Osteoblast (primary cell): ENCODE measurements at regions not wholly inside any gene's neighbourhood (a gene's known extent, or its start where the extent isn't known, plus 50 kb on each side); places are given as distances from the start of the nearest gene placed in this dataset.

ENCODE experiments used
- DNase-seq: peaks from one replicate; pipeline ENCODE4 v3.0.0; 2011; ENCODE audit warnings: low spot score, mixed read lengths; ENCODE audit not compliant: insufficient read length; ENCODE audit errors: missing footprints
- H2AFZ ChIP-seq: 2 replicates; pipeline ENCODE4 v1.6.0; 2011; ENCODE audit warnings: mild to moderate bottlenecking, low read length
- H3K27ac ChIP-seq: 2 replicates; pipeline ENCODE4 v1.5.1; 2011; ENCODE audit warnings: mild to moderate bottlenecking, low read depth, low read length, moderate library complexity
- H3K27me3 ChIP-seq: 2 replicates; pipeline ENCODE4 v1.6.0; 2012; ENCODE audit warnings: mild to moderate bottlenecking, control low read depth, inconsistent platforms, low read length, moderate library complexity; ENCODE audit not compliant: insufficient read depth
- H3K36me3 ChIP-seq: 2 replicates; pipeline ENCODE4 v1.5.1; 2011; ENCODE audit warnings: mild to moderate bottlenecking, low read length, control low read depth, moderate library complexity; ENCODE audit not compliant: insufficient read depth
- H3K4me1 ChIP-seq: 2 replicates; pipeline ENCODE4 v1.5.1; 2011; ENCODE audit warnings: mild to moderate bottlenecking, low read length, control low read depth, moderate library complexity; ENCODE audit not compliant: insufficient read depth
- H3K4me2 ChIP-seq: 2 replicates; pipeline ENCODE4 v1.6.0; 2011; ENCODE audit warnings: mild to moderate bottlenecking, low read length; ENCODE audit not compliant: insufficient read depth
- H3K4me3 ChIP-seq: fragments of 200-600 bp; sonication (generic); 3 replicates; pipeline ENCODE4 v1.5.1; 2012; ENCODE audit warnings: mild to moderate bottlenecking, low read length, inconsistent platforms; ENCODE audit not compliant: insufficient read depth
- H3K79me2 ChIP-seq: 2 replicates; pipeline ENCODE4 v1.6.0; 2012; ENCODE audit warnings: mild to moderate bottlenecking, low read length, control low read depth, inconsistent platforms; ENCODE audit not compliant: insufficient read depth
- H3K9me3 ChIP-seq: 2 replicates; pipeline ENCODE4 v1.5.1; 2011; ENCODE audit warnings: low read depth, low read length, control low read depth
- H4K20me1 ChIP-seq: 2 replicates; pipeline ENCODE4 v1.6.0; 2012; ENCODE audit warnings: mild to moderate bottlenecking, low read length, control low read depth; ENCODE audit not compliant: insufficient read depth
- TF ChIP-seq, protein P1 (sequence below): IDR thresholded peaks from 2 replicates; pipeline ENCODE4 v1.5.1; 2011; ENCODE audit warnings: mild to moderate bottlenecking, low read depth, low read length, moderate library complexity; ENCODE audit errors: extremely low read depth

DNA sequence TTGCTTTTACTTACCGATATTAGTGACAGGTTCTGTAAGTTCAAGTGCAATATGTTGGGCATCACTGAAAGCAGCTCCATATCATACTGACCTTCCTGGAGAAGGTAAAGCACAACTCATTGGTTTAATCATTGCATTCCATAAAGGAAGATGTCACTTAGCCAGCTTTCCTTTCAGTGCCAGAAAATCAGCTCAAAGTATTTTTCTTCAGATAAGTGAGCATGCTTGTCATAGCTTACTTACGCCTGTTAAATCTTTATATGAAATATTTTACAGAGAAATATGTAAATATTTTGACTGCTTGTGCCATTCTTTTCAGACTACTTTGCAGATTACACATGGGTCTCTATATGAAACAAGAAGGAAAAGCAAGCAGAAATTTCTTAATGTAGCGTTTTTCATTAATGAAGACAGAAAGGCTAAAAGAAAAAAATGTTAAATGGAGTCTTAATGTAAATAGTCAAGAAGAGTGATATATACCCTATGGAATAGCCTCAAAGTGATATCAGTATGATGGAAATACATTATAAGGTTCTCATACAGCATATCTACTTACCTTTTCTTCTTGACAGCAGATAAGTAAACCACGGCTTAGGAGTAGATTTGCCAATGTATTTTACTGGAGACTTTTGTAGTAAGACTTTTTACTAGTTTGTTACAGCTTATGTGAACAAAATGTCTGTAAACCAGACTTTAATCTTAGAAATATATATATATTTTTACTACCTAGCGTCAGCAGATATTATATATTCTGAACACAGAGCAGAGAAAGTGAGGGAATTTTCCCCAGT lies 649.7 kb downstream of the METTL15 start:
- H3K9me3 ChIP-seq = no peaks in the 10 kb centered on the region
- peak overlapping the region; percentile 47 for H3K4me2 ChIP-seq
- no peaks in the 10 kb centered on the region for H3K79me2 ChIP-seq
- H3K36me3 ChIP-seq = no peaks in the 10 kb centered on the region
- H3K27ac ChIP-seq = peak overlapping the region; percentile 90
- H3K4me3 ChIP-seq = no peak overlapping the region
- TF ChIP-seq, protein P1, sequence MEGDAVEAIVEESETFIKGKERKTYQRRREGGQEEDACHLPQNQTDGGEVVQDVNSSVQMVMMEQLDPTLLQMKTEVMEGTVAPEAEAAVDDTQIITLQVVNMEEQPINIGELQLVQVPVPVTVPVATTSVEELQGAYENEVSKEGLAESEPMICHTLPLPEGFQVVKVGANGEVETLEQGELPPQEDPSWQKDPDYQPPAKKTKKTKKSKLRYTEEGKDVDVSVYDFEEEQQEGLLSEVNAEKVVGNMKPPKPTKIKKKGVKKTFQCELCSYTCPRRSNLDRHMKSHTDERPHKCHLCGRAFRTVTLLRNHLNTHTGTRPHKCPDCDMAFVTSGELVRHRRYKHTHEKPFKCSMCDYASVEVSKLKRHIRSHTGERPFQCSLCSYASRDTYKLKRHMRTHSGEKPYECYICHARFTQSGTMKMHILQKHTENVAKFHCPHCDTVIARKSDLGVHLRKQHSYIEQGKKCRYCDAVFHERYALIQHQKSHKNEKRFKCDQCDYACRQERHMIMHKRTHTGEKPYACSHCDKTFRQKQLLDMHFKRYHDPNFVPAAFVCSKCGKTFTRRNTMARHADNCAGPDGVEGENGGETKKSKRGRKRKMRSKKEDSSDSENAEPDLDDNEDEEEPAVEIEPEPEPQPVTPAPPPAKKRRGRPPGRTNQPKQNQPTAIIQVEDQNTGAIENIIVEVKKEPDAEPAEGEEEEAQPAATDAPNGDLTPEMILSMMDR = no peak
- H2AFZ ChIP-seq = no peak overlapping the region
- DNase-seq = no peak
- H3K4me1 ChIP-seq = peaks cover 38% of the 10 kb centered on the region
- H4K20me1 ChIP-seq = no peaks in the 10 kb centered on the region
- no peaks in the 10 kb centered on the region for H3K27me3 ChIP-seq

DNA sequence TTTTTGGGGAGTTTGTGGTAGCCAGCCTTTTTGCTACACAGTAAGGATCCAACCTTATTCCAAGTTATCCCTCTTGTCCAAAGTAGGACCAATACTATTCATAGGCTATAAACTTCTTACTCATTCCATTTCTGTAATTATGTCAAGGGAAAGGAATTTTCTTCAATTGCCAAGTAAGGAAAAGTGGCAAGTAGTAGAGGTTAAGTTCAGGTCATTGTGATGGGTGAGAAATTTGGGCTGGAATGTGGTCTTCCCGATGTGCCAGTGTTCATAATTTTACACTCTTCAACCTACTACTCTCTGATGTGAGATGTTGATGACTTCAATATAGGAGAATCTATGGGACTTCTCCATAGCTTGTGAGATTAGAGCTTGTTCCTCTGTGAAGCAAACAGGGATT lies 648.8 kb downstream of the METTL15 start:
- no peaks in the 10 kb centered on the region for H3K79me2 ChIP-seq
- no peak for DNase-seq
- H3K27me3 ChIP-seq = no peaks in the 10 kb centered on the region
- H3K4me3 ChIP-seq = no peak overlapping the region
- H3K9me3 ChIP-seq = no peaks in the 10 kb centered on the region
- H3K4me1 ChIP-seq = peaks cover 35% of the 10 kb centered on the region
- peak overlapping the region; percentile 47 for H3K4me2 ChIP-seq
- H3K36me3 ChIP-seq = no peaks in the 10 kb centered on the region
- peak overlapping the region; percentile 90 for H3K27ac ChIP-seq
- TF ChIP-seq, protein P1 = no peak
- H4K20me1 ChIP-seq = no peaks in the 10 kb centered on the region
- H2AFZ ChIP-seq = no peak overlapping the region

DNA sequence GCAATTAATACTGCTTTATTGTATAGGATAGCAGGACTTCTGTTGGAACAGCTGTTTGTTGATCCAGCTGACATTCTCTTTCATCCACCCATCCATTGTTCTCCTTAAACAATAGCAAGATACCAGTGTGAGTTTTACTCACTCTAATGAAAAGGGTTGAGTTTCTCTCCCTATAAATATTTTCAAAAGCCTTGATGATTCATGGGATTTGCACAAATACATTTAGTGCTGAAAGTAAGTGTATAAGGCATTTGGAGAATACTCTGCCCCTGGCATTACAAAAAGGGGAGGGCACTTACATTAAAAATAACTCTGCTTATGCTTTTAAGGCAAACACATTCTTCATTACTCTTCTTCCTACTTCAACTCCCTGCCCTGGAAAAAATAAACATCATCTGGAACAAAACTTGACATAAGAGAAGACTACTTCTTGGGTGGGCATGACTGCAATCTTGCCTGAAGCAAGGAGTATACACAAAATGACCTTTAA lies 634.9 kb downstream of the METTL15 start:
- H4K20me1 ChIP-seq = no peaks in the 10 kb centered on the region
- H3K79me2 ChIP-seq = no peaks in the 10 kb centered on the region
- no peaks in the 10 kb centered on the region for H3K27me3 ChIP-seq
- no peaks in the 10 kb centered on the region for H3K36me3 ChIP-seq
- no peaks in the 10 kb centered on the region for H3K9me3 ChIP-seq
- H3K4me3 ChIP-seq = no peak overlapping the region
- no peak for DNase-seq
- TF ChIP-seq, protein P1 = no peak
- H3K4me2 ChIP-seq = no peak overlapping the region
- H3K27ac ChIP-seq = no peak overlapping the region
- no peaks in the 10 kb centered on the region for H3K4me1 ChIP-seq
- H2AFZ ChIP-seq = no peak overlapping the region

DNA sequence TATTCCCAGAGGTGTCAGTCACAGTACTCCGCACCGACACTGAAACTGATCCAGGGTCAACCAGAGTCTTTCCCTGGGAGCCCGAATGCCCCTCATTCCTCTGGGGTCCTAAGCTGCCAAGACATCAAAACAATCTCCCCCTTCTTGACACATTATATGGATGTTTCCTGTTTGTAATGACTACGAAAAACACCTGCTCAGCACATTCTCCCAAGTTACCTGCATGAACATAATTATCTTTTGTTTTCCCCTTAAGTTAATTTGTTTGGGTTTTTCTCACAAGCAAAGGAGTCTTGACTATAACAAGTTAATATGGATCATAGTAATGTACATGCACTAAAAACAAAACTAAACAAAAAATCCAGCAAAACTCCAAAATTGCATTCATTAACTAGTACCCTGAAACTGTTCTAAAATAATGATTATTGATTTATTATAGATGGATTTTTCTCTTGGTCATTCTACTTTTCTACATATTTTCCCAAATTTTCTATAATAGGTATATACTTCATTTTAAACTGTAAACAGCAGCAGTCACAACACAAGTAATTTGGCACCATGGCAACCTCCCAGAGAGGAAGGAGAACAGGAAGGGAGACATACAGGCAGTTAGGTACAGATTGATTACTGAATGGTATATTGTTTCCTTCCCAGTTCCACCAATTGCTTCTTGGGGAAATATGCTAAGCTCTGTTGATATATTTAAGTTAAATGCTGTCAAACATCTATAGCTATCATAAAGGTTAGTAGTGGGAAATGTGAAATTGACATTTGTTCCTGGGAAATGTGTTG lies 631.5 kb downstream of the METTL15 start:
- H3K4me2 ChIP-seq = no peak overlapping the region
- no peaks in the 10 kb centered on the region for H3K36me3 ChIP-seq
- H3K27me3 ChIP-seq = no peaks in the 10 kb centered on the region
- H3K9me3 ChIP-seq = no peaks in the 10 kb centered on the region
- no peaks in the 10 kb centered on the region for H3K79me2 ChIP-seq
- no peak overlapping the region for H3K4me3 ChIP-seq
- no peak overlapping the region for H2AFZ ChIP-seq
- no peak for DNase-seq
- H4K20me1 ChIP-seq = no peaks in the 10 kb centered on the region
- H3K27ac ChIP-seq = no peak overlapping the region
- TF ChIP-seq, protein P1 = no peak
- H3K4me1 ChIP-seq = no peaks in the 10 kb centered on the region
